K562 (cell line): ENCODE measurements at regions not wholly inside any gene's neighbourhood (a gene's known extent, or its start where the extent isn't known, plus 50 kb on each side); places are given as distances from the start of the nearest gene placed in this dataset.

ENCODE experiments used
- ATAC-seq: fragments of 200-7000 bp; cut with Tn5 transposase; 3 replicates; pipeline ENCODE4 v1.9.1; 2020; ENCODE audit warnings: moderate library complexity
- BruUV-seq: library from RNA; stranded (reverse); fragments of 400-500 nt; replicated peaks from 2 replicates; lab custom pipeline; 2021; lab: Mats Ljungman, UMichigan
- CTCF ChIA-PET: fragments of 300-600 bp; formaldehyde crosslinking; extraction: SDS; loops from one replicate; lab custom pipeline; 2021; ENCODE audit warnings: low intra/inter-chr PET ratio; lab: Yijun Ruan, JAX
- POLR2A ChIA-PET: fragments of 300-600, 350-650 bp; sonication (Branson Sonifier 250); formaldehyde crosslinking; extraction: SDS; loops from one replicate; lab custom pipeline; 2021; ENCODE audit warnings: antibody characterized with exemption, inconsistent platforms; lab: Yijun Ruan, JAX
- DNase-seq, 4 experiments: peaks; one replicate each; pipeline versions ENCODE4 v3.0.0 to v3.0.0-alpha.2; 2011 to 2018; ENCODE audit warnings: low spot score in 3 of 4, mixed read lengths in 3 of 4; ENCODE audit errors: extremely low read depth in 1 of 4
- FAIRE-seq: peaks from 2 replicates; lab custom pipeline; 2011; peaks lifted over from hg19 to GRCh38; lab: Jason Lieb, UNC
- H2AFZ ChIP-seq: 2 replicates; pipeline ENCODE4 v1.6.0; 2011; ENCODE audit warnings: low read depth, low read length, control low read depth, inconsistent platforms
- H3K27ac ChIP-seq: fragments of 200-600 bp; 3 replicates; pipeline ENCODE4 v1.8.0; 2011; ENCODE audit warnings: low read depth, mild to moderate bottlenecking, control low read depth, inconsistent platforms, low read length, moderate library complexity, mixed read lengths; ENCODE audit errors: extremely low read depth
- H3K27me3 ChIP-seq, 2 experiments: fragments of 300-600 bp in 1 of 2; 2 replicates in 1 of 2; 3 replicates in 1 of 2; pipeline versions ENCODE4 v1.6.0 to v1.8.0; 2011; ENCODE audit warnings: inconsistent platforms in 2 of 2, low read length in 2 of 2, mild to moderate bottlenecking in 1 of 2, mixed read lengths in 1 of 2, moderate library complexity in 1 of 2; ENCODE audit not compliant: control insufficient read depth in 2 of 2, insufficient read depth in 2 of 2
- H3K36me3 ChIP-seq: fragments of 300-600 bp; 3 replicates; pipeline ENCODE4 v1.8.0; 2011; ENCODE audit warnings: mild to moderate bottlenecking, low read length, inconsistent platforms; ENCODE audit not compliant: control insufficient read depth, insufficient read depth
- H3K4me1 ChIP-seq, 2 experiments: fragments of 200-600 bp in 1 of 2; replicated peaks in 1 of 2; 2 replicates in 1 of 2; 3 replicates in 1 of 2; pipeline versions ENCODE4 v1.5.1 to v1.8.0; 2011; ENCODE audit warnings: inconsistent platforms in 2 of 2, low read length in 2 of 2, mild to moderate bottlenecking in 1 of 2, mixed read lengths in 1 of 2, moderate library complexity in 1 of 2; ENCODE audit not compliant: control insufficient read depth in 2 of 2, insufficient read depth in 2 of 2
- H3K4me2 ChIP-seq: 2 replicates; pipeline ENCODE4 v1.6.1; 2011; ENCODE audit warnings: low read length, control low read depth, inconsistent platforms, mixed read lengths; ENCODE audit not compliant: insufficient read depth
- H3K4me3 ChIP-seq: fragments of 200-600 bp; sonication (generic), shearing (Covaris generic); 2 replicates; pipeline ENCODE4 v1.5.1; 2016; ENCODE audit warnings: control low read depth, inconsistent platforms
- H3K79me2 ChIP-seq: fragments of 200-600 bp; 3 replicates; pipeline ENCODE4 v1.8.0; 2011; ENCODE audit warnings: low read length, inconsistent platforms; ENCODE audit not compliant: control insufficient read depth, insufficient read depth
- H3K9ac ChIP-seq, 2 experiments: 2 replicates each; pipeline versions ENCODE4 v1.6.0 to v1.6.1; 2011; ENCODE audit warnings: low read depth in 2 of 2, low read length in 2 of 2, control low read depth in 1 of 2, inconsistent platforms in 1 of 2, mild to moderate bottlenecking in 1 of 2, mixed read lengths in 1 of 2; ENCODE audit not compliant: insufficient read depth in 1 of 2
- H3K9me1 ChIP-seq: one replicate; pipeline ENCODE4 v1.6.0; 2011; ENCODE audit warnings: inconsistent platforms, mild to moderate bottlenecking, low read length, moderate library complexity; ENCODE audit not compliant: control insufficient read depth, insufficient read depth
- H3K9me3 ChIP-seq: replicated peaks from 2 replicates; pipeline ENCODE4 v1.5.1; 2011; ENCODE audit warnings: low read depth, low read length, inconsistent platforms; ENCODE audit not compliant: control insufficient read depth, insufficient read depth
- H4K20me1 ChIP-seq: replicated peaks from 2 replicates; pipeline ENCODE4 v1.6.1; 2011; ENCODE audit warnings: low read length, inconsistent platforms, mixed read lengths; ENCODE audit not compliant: control insufficient read depth, insufficient read depth
- DACH1 ChIP-seq: fragments of 450-650 bp; IDR thresholded peaks from 2 replicates; pipeline ENCODE4 v1.6.1; 2018; ENCODE audit not compliant: partially characterized antibody
- EZH2 ChIP-seq: IDR thresholded peaks from 2 replicates; pipeline ENCODE4 v1.6.1; 2012; ENCODE audit warnings: low read depth, mild to moderate bottlenecking, inconsistent platforms, low read length, borderline replicate concordance
- GTF2E2 ChIP-seq: fragments of 200-800 bp; sonication (Bioruptor generic); IDR thresholded peaks from 2 replicates; pipeline ENCODE4 v1.6.1; 2016; ENCODE audit warnings: missing genetic modification characterization, missing compliant biosample characterization
- NFIX ChIP-seq: fragments of 250-450 bp; sonication (Bioruptor Pico); IDR thresholded peaks from 2 replicates; pipeline ENCODE4 v1.4.0; 2020; ENCODE audit warnings: low read depth, mild to moderate bottlenecking, moderate library complexity
- PHB2 ChIP-seq: fragments of 450-650 bp; IDR thresholded peaks from 2 replicates; pipeline ENCODE4 v1.6.1; 2017; ENCODE audit warnings: low read depth
- SMARCE1 ChIP-seq: fragments of 450-650 bp; IDR thresholded peaks from 2 replicates; pipeline ENCODE4 v1.7.1; 2016; ENCODE audit warnings: mild to moderate bottlenecking
- SOX6 ChIP-seq: fragments of 450-650 bp; IDR thresholded peaks from 2 replicates; pipeline ENCODE4 v1.6.1; 2014; ENCODE audit warnings: mild to moderate bottlenecking
- TFE3 ChIP-seq: fragments of 450-650 bp; formaldehyde crosslinking; IDR thresholded peaks from 2 replicates; pipeline ENCODE4 v1.4.0; 2020; ENCODE audit warnings: mild to moderate bottlenecking, mixed read lengths
- ZBTB8A ChIP-seq: fragments of 450-650 bp; IDR thresholded peaks from 2 replicates; pipeline ENCODE4 v1.6.1; 2018; ENCODE audit warnings: mild to moderate bottlenecking, moderate library complexity; ENCODE audit not compliant: partially characterized antibody
- ZNF280A ChIP-seq: fragments of 450-650 bp; IDR thresholded peaks from 2 replicates; pipeline ENCODE4 v1.6.1; 2018; ENCODE audit warnings: mild to moderate bottlenecking, low read depth; ENCODE audit not compliant: partially characterized antibody
- ZNF785 ChIP-seq: fragments of 250-450 bp; sonication (Bioruptor Pico); IDR thresholded peaks from 2 replicates; pipeline ENCODE4 v1.4.0; 2020; ENCODE audit warnings: mild to moderate bottlenecking
- ZNF830 ChIP-seq: fragments of 250-450 bp; sonication (Bioruptor Pico); IDR thresholded peaks from 2 replicates; pipeline ENCODE4 v1.5.0; 2021; ENCODE audit warnings: mild to moderate bottlenecking
- ZSCAN32 ChIP-seq: fragments of 450-650 bp; formaldehyde crosslinking; IDR thresholded peaks from 2 replicates; pipeline ENCODE4 v1.4.0; 2020; ENCODE audit warnings: mild to moderate bottlenecking, moderate library complexity
- WGBS: fragments of 100-300 bp; shearing (Covaris generic); methylation state at CpG from one replicate; pipeline ENCODE4 v1.1.6; 2016; ENCODE audit warnings: low coverage, mixed read lengths; ENCODE audit not compliant: insufficient coverage; ENCODE audit errors: missing lambda C conversion rate; 5-methylcytosine and 5-hydroxymethylcytosine counted together
- in situ Hi-C: fragments of 300-500 bp; cut with MboI; formaldehyde crosslinking; loops from 4 replicates; pipeline ENCODE4 v1.15.0; 2018; ENCODE audit warnings: inconsistent platforms, mixed read lengths
- intact Hi-C: fragments of 100-400 bp; cut with micrococcal nuclease; formaldehyde crosslinking; loops from 2 replicates; pipeline ENCODE4 v1.14.2; 2022

- Histone ChIP-seq H3K27ac (no peak overlapping the region), H3K27me3 (no peaks in the 10 kb centered on the region), H2AFZ (no peak overlapping the region)
- TF ChIP-seq SMARCE1 (no peak), SOX6 (no peak), ZNF830 (CRISPR knock-in tag) (no peak), ZSCAN32 (CRISPR knock-in tag) (no peak), GTF2E2 (tag) (no peak), ZNF280A (no peak), EZH2 (no peak), DACH1 (no peak), TFE3 (CRISPR knock-in tag) (no peak), ZNF785 (CRISPR knock-in tag) (no peak), ZBTB8A (no peak), PHB2 (no peak), NFIX (no peak)
- TF ChIP-seq, all 486 proteins: peak for 0
- no peaks in the 10 kb centered on the region for H3K36me3 ChIP-seq
- H3K4me2 ChIP-seq = no peak overlapping the region
- no peaks in the 10 kb centered on the region for H3K9me1 ChIP-seq
- intact Hi-C loops = no loop called here
- no peaks in the 10 kb centered on the region for H3K4me1 ChIP-seq
- POLR2A ChIA-PET = interaction anchor here (0.6 kb wide), 1 partner anchor 816 kb away, joined by 3 read pairs; no protein-coding TSS in a partner anchor
- CTCF ChIA-PET = no interaction called here
- in situ Hi-C loops = no loop called here
- BruUV-seq = no TSS peak
- no peak for ATAC-seq
- H3K9me3 ChIP-seq = no peaks in the 10 kb centered on the region
- no peak for DNase-seq
- no peak for FAIRE-seq
- H3K9ac ChIP-seq = no peak overlapping the region
- WGBS = 0% methylated on average over 11 of the region's 11 CpGs
- H3K4me3 ChIP-seq = no peak overlapping the region
- H4K20me1 ChIP-seq = no peaks in the 10 kb centered on the region
- H3K79me2 ChIP-seq = no peaks in the 10 kb centered on the region
These were observed 66.0 kb upstream of the DOCK1 start for GRCh38 chr10:126839094-126839761.
